PFSK-1 (cell line): ENCODE measurements at regions not wholly inside any gene's neighbourhood (a gene's known extent, or its start where the extent isn't known, plus 50 kb on each side); places are given as distances from the start of the nearest gene placed in this dataset.

Experiments
- SIN3A ChIP-seq: IDR thresholded peaks from 2 replicates; pipeline ENCODE4 v1.6.1; 2012; ENCODE audit warnings: mild to moderate bottlenecking, low read length, moderate library complexity, borderline replicate concordance; ENCODE audit not compliant: insufficient read depth
- TAF1 ChIP-seq: IDR thresholded peaks from 2 replicates; pipeline ENCODE4 v1.6.1; 2012; ENCODE audit warnings: low read length, control low read depth, borderline replicate concordance; ENCODE audit not compliant: insufficient read depth

DNA sequence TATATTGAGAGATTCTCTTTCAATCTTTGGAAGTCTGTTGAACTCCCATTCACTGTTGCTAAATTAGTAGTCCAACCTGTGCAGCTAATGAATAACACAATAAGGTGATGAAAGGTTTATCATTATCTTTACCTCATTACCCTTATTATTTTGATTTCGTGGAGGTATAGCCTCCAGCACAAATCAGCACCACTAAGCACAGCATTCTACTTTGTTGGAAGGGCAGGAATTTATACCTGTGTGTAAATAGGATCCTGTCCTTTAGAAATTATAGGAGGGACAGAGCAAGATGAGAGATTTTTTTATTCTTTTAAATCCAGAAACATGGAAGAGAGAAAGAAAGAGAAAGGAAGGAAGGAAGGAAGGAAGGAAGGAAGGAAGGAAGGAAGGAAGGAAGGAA, 454.1 kb downstream of the PDGFC start:
- no peak for TF ChIP-seq TAF1
- no peak for TF ChIP-seq SIN3A
